Epithelial cell of esophagus (primary cell): ENCODE measurements at regions not wholly inside any gene's neighbourhood (a gene's known extent, or its start where the extent isn't known, plus 50 kb on each side); places are given as distances from the start of the nearest gene placed in this dataset.
A peak's percentile ranks its signal among the peaks of the same experiment; 100 is the strongest.

ENCODE experiments used
- DNase-seq: peaks from one replicate; pipeline ENCODE4 v3.0.0; 2010; ENCODE audit warnings: low read depth
- H3K4me3 ChIP-seq: 2 replicates; pipeline ENCODE4 v1.5.1; 2011; ENCODE audit warnings: mild to moderate bottlenecking, low read length, control low read depth
- TF ChIP-seq, protein P1 (sequence below): IDR thresholded peaks from 2 replicates; pipeline ENCODE4 v1.5.1; 2011; ENCODE audit warnings: low read depth, mild to moderate bottlenecking, low read length, control low read depth, inconsistent platforms; ENCODE audit not compliant: insufficient read depth; ENCODE audit errors: missing control alignments

DNA sequence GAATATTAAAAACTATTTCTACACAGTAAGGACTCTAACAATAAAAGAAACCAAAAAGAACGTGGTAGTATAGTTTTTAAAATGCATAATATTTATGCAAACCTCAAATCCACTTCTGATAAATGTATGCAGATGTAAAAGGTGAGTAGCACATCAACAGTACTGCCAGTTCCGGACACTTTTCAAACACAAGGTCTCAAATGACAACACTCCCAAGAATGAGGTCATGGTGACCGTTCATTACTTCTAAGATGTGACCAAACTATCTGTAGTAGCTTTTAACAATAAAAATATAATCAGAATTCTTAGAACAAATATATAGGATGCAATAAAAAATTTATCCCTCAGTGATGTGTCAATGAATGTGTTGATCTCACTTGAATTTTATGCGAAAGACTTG, 238.7 kb upstream of the NREP start:
- no peak overlapping the region for H3K4me3 ChIP-seq
- TF ChIP-seq, protein P1, sequence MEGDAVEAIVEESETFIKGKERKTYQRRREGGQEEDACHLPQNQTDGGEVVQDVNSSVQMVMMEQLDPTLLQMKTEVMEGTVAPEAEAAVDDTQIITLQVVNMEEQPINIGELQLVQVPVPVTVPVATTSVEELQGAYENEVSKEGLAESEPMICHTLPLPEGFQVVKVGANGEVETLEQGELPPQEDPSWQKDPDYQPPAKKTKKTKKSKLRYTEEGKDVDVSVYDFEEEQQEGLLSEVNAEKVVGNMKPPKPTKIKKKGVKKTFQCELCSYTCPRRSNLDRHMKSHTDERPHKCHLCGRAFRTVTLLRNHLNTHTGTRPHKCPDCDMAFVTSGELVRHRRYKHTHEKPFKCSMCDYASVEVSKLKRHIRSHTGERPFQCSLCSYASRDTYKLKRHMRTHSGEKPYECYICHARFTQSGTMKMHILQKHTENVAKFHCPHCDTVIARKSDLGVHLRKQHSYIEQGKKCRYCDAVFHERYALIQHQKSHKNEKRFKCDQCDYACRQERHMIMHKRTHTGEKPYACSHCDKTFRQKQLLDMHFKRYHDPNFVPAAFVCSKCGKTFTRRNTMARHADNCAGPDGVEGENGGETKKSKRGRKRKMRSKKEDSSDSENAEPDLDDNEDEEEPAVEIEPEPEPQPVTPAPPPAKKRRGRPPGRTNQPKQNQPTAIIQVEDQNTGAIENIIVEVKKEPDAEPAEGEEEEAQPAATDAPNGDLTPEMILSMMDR = no peak
- no peak for DNase-seq

- DNase-seq = no peak
- no peak overlapping the region for H3K4me3 ChIP-seq
- TF ChIP-seq, protein P1 = no peak
Observed at GRCh38 chr5:111993242-111993641, 236.2 kb upstream of the NREP start.

DNA sequence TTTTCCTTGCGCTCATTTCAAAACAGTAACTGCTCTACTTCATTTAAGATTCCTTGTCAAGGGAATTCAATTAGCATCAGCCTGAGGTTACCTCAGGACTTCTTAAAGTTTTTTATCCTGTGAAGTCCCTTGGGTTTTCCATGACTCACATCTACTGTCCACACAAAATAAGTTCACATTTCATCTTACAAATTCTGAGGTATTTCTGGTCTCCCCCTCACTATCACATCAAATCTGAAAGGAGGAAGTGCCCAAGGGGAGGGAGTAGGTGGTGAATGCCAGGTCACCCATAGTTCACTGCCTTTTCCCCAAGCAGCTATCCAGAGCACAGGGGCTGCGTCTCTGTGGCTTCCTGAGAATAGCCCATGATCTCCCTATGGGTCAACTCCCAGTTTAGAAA, 227.1 kb upstream of the NREP start:
- DNase-seq = peak; percentile 34
- TF ChIP-seq, protein P1 = no peak
- H3K4me3 ChIP-seq = no peak overlapping the region

- no peak overlapping the region for H3K4me3 ChIP-seq
- TF ChIP-seq, protein P1 = no peak
- DNase-seq = no peak
Observed at GRCh38 chr5:111983459-111983858, 226.5 kb upstream of the NREP start.

GRCh38 chr5:111977436-111977829, 220.4 kb upstream of the NREP start:
- H3K4me3 ChIP-seq = no peak overlapping the region
- no peak for DNase-seq
- TF ChIP-seq, protein P1 = no peak

DNA sequence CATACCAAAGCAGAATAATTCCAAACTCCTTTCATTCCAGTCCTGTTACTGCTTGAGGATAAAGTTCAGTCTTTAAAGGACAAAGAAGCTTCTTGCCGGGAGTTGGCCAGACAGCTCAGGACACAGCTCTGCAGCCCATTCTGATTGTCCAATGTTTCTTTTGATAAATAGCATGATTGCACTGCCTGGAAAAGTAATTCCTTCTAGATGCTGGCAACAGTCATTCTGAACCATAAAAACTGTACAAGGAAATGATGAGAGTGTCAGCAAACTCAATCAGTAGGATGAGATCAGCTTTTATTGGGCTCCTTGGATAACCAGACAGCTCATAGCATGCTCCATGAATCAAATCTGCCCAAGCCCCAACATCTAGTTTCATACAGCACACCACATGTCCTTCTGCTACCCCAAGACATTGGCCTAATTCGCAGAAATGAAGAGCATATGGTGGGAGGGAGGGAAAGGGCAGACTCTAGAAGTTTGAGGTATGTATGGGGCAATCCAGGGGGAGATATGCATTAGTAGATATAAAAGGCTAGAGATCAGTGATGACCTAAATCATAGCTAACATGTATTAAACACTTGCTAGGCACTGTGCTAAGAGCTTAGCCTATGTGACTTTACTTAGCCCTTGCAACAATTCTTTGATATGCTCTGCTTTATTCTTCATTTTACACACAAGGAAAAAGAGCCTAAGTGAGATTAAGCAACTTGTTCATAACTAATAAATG, 219.9 kb upstream of the NREP start:
- TF ChIP-seq, protein P1 = no peak
- no peak overlapping the region for H3K4me3 ChIP-seq
- no peak for DNase-seq

GRCh38 chr5:111975133-111975532, 218.1 kb upstream of the NREP start:
- no peak overlapping the region for H3K4me3 ChIP-seq
- DNase-seq = no peak
- TF ChIP-seq, protein P1 = no peak
